Pancreas (tissue), 10 donors: ENCODE measurements at regions not wholly inside any gene's neighbourhood (a gene's known extent, or its start where the extent isn't known, plus 50 kb on each side); places are given as distances from the start of the nearest gene placed in this dataset.

Experiments
- ATAC-seq, 4 donors: fragments of 200-7000 bp; cut with Tn5 transposase; one replicate each; pipeline versions ENCODE4 v1.8.0 to v1.9.1; 2020; ENCODE audit warnings: mild to moderate bottlenecking in 4 of 4, moderate library complexity in 4 of 4
- DNase-seq, 6 donors: peaks; one replicate each; pipeline ENCODE4 v3.0.0-alpha.2; 2020
- FAIRE-seq: peaks from 2 replicates; lab custom pipeline; 2012; peaks lifted over from hg19 to GRCh38; lab: Jason Lieb, UNC
- H3K27ac ChIP-seq, 4 donors: fragments of 200-600 bp; sonication (generic); 1 replicate in 3 of 4; 2 replicates in 1 of 4; pipeline versions ENCODE4 v1.5.0 to v1.8.0; 2020
- H3K27me3 ChIP-seq, 4 donors: fragments of 200-600 bp; one replicate each; pipeline ENCODE4 v1.8.0; 2021
- H3K36me3 ChIP-seq, 3 donors: fragments of 200-600 bp; sonication (generic) in 1 of 3; one replicate each; pipeline versions ENCODE4 v1.5.0 to v1.8.0; 2020 to 2021
- H3K4me1 ChIP-seq, 3 donors: fragments of 200-600 bp; one replicate each; pipeline ENCODE4 v1.8.0; 2021
- H3K4me3 ChIP-seq, 4 donors: fragments of 200-600 bp; sonication (generic) in 2 of 4; one replicate each; pipeline versions ENCODE4 v1.5.0 to v1.8.0; 2020 to 2021
- H3K9me3 ChIP-seq, 4 donors: fragments of 200-600 bp; one replicate each; pipeline ENCODE4 v1.8.0; 2021
- CTCF ChIP-seq, 4 donors: fragments of 200-600 bp; sonication (generic) in 3 of 4; IDR thresholded peaks; one replicate each; pipeline versions ENCODE4 v1.5.0 to v1.8.0; 2021; ENCODE audit warnings: antibody characterized with exemption in 4 of 4
- WGBS, 2 donors: extraction: QIAGEN DNeasy Blood & Tissue Kit; methylation state at CpG; one replicate each; pipeline ENCODE4 v1.1.7; 2013; 5-methylcytosine and 5-hydroxymethylcytosine counted together
- intact Hi-C, 3 donors: fragments of 100-400 bp; cut with DNase I; formaldehyde crosslinking; loops; one replicate each; pipeline versions ENCODE4 v1.11.1 to v1.14.2; 2022
- donor health status: healthy with polysubstance abuse.
- donor health status: DM: no; HTN: no; CAD: no; lungs with moderate emphysema.
- donor health status: DM: no; HTN: no; CAD: no.
- donor health status: control.
- donor health status: control.
- donor health status: Bipolar disorder and iron deficiency.
- donor health status: DM: yes; HTN: yes; CAD: no.
- donor health status: DM: no; HTN: no; CAD: no.
- donor health status: DM: no; HTN: no; CAD: no.
- donor health status: DM: yes; HTN: yes; CAD: no.

DNA sequence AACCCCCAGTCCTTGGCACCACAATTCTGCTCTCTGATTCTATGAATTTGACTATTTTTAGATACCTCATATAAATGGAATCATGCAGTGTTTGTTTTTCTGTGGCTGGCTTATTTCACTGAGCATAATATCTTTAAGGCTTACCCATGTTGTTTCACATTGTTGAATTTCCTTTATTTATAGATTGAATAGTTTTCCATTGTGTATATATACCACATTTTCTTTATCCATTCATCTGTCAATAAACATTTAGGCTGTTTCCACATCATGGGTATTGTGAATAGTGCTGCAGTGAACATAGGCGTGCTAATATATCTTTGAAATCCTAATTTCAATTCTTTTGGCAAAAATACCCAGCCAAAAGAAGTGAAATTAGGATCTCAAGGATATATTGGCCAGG is 126.7 kb upstream of the SLC38A2 start:
- H3K9me3 ChIP-seq: no peaks in the 10 kb centered on the region
- ATAC-seq: no peak
- intact Hi-C loops: no loop called here
- no peaks in the 10 kb centered on the region for H3K36me3 ChIP-seq
- H3K27ac ChIP-seq: no peak overlapping the region
- TF ChIP-seq CTCF (IDR thresholded peaks at IDR 0.05): no peak
- DNase-seq: no peak
- peaks cover 0 to 3% (median 0%) of the 10 kb centered on the region in 3 donors for H3K4me1 ChIP-seq
- 92 to 96% methylated on average over 1 of the region's 1 CpG for WGBS, 2 donors
- no peak for FAIRE-seq
- no peak overlapping the region for H3K4me3 ChIP-seq
- no peaks in the 10 kb centered on the region for H3K27me3 ChIP-seq

- Histone ChIP-seq H3K27me3 (no peaks in the 10 kb centered on the region), H3K36me3 (no peaks in the 10 kb centered on the region), H3K4me3 (no peak overlapping the region), H3K4me1 (peaks cover 0 to 6% (median 5%) of the 10 kb centered on the region in 3 donors), H3K27ac (no peak overlapping the region), H3K9me3 (no peaks in the 10 kb centered on the region)
- no peak for ATAC-seq
- no peak for TF ChIP-seq CTCF (IDR thresholded peaks at IDR 0.05)
- intact Hi-C loops: no loop called here
- no peak for FAIRE-seq
- DNase-seq: no peak
- 97 to 98% methylated on average over 1 of the region's 1 CpG for WGBS, 2 donors
These were observed 125.2 kb upstream of the SLC38A2 start for GRCh38 chr12:46497739-46498138.

- DNase-seq (no peak), ATAC-seq (no peak), FAIRE-seq (no peak)
- no peaks in the 10 kb centered on the region for H3K9me3 ChIP-seq
- no peak for TF ChIP-seq CTCF (IDR thresholded peaks at IDR 0.05)
- no peaks in the 10 kb centered on the region for H3K36me3 ChIP-seq
- peaks cover 0 to 11% (median 7%) of the 10 kb centered on the region in 3 donors for H3K4me1 ChIP-seq
- H3K4me3 ChIP-seq: no peak overlapping the region
- peak overlapping the region in 1 of 4 donors; percentile 1 for H3K27ac ChIP-seq
- no peaks in the 10 kb centered on the region for H3K27me3 ChIP-seq
- WGBS, 2 donors: 2 to 8% methylated on average over 1 of the region's 1 CpG
- intact Hi-C loops: no loop called here
These were observed 121.9 kb upstream of the SLC38A2 start for GRCh38 chr12:46494424-46494823.

- WGBS, 2 donors: 68 to 69% methylated on average over 4 of the region's 4 CpGs
- intact Hi-C loops: no loop called here
- no peaks in the 10 kb centered on the region for H3K9me3 ChIP-seq
- DNase-seq (no peak), ATAC-seq (peak in 1 of 4 donors; percentile 11), FAIRE-seq (no peak)
- peaks cover 0 to 11% (median 7%) of the 10 kb centered on the region in 3 donors for H3K4me1 ChIP-seq
- TF ChIP-seq CTCF (IDR thresholded peaks at IDR 0.05): no peak
- peak overlapping the region in 1 of 4 donors; percentile 1 for H3K27ac ChIP-seq
- no peaks in the 10 kb centered on the region for H3K27me3 ChIP-seq
- H3K4me3 ChIP-seq: no peak overlapping the region
- no peaks in the 10 kb centered on the region for H3K36me3 ChIP-seq
These were observed 121.2 kb upstream of the SLC38A2 start for GRCh38 chr12:46493834-46494181.

DNA sequence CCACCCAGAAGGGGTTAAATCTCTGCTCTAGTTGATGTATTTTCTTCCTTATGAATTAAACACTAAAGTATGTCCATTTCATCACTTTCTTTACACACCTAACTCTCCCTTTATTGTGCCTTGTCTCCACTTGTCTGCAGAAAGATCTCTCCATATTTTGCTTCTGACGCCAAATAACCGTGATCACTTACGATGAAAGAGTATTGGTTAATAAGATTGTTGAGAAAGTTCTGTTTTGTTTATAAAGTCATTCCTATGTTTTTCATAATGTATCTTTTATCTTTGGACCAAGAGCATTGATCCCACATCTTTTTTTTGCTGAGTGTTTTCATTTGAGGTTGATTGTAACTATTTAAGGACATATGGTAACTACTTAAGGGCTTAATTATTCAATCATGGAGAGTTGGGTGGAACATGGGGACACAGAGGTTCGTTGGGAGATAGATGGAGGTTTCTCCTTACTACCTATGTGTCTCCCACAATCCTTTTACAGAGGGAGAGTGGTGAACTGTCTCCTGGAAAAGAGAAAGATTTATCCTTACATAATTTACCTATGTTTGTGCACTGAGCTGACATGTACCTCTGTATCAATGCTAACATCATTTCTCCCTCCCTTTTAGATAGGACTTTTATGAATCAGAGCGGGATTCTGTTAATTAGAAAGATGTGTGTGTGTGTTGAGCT is 120.7 kb upstream of the SLC38A2 start:
- Histone ChIP-seq H3K4me3 (no peak overlapping the region), H3K4me1 (peaks cover 0 to 11% (median 7%) of the 10 kb centered on the region in 3 donors), H3K9me3 (no peaks in the 10 kb centered on the region), H3K27ac (peak overlapping the region in 2 of 4 donors; percentile 45 to 58), H3K27me3 (no peaks in the 10 kb centered on the region), H3K36me3 (no peaks in the 10 kb centered on the region)
- DNase-seq: no peak
- 84 to 86% methylated on average over 5 of the region's 5 CpGs for WGBS, 2 donors
- TF ChIP-seq CTCF (IDR thresholded peaks at IDR 0.05): no peak
- intact Hi-C loops: no loop called here
- no peak for FAIRE-seq
- ATAC-seq: no peak
